ENCODE measurements at regions not wholly inside any gene's neighbourhood (a gene's known extent, or its start where the extent isn't known, plus 50 kb on each side); places are given as distances from the start of the nearest gene placed in this dataset.

GRCh38 chr14:97024300-97024699 is 227.1 kb downstream of the VRK1 start:
- Mint-ChIP-seq H3K4me1 (peaks cover 6% of the 10 kb centered on the region), H3K27ac (no peak overlapping the region), H3K9me3 (no peaks in the 10 kb centered on the region), H3K27me3 (no peaks in the 10 kb centered on the region), H3K36me3 (ENCODE audit: low read depth) (no peaks in the 10 kb centered on the region), H3K4me3 (no peak overlapping the region)
- DNase-seq, result no peak
- ChIA-PET CTCF (no interaction called here), POLR2A (no interaction called here)

GRCh38 chr14:97025722-97026121 is 228.5 kb downstream of the VRK1 start:
- H3K27me3 Mint-ChIP-seq, result no peaks in the 10 kb centered on the region
- H3K4me3 Mint-ChIP-seq, result no peak overlapping the region
- peaks cover 6% of the 10 kb centered on the region for H3K4me1 Mint-ChIP-seq
- DNase-seq, result no peak
- H3K36me3 Mint-ChIP-seq (ENCODE audit: low read depth), result no peaks in the 10 kb centered on the region
- no peak overlapping the region for H3K27ac Mint-ChIP-seq
- POLR2A ChIA-PET, result no interaction called here
- CTCF ChIA-PET, result no interaction called here
- H3K9me3 Mint-ChIP-seq, result no peaks in the 10 kb centered on the region

- H3K9me3 Mint-ChIP-seq, result peaks cover 3% of the 10 kb centered on the region
- H3K4me3 Mint-ChIP-seq, result no peak overlapping the region
- peaks cover 1% of the 10 kb centered on the region for H3K4me1 Mint-ChIP-seq
- no peak for DNase-seq
- H3K27me3 Mint-ChIP-seq, result peaks cover 12% of the 10 kb centered on the region
- no peaks in the 10 kb centered on the region for H3K36me3 Mint-ChIP-seq (ENCODE audit: low read depth)
- ChIA-PET POLR2A (no interaction called here), CTCF (no interaction called here)
- H3K27ac Mint-ChIP-seq, result no peak overlapping the region
Measured at GRCh38 chr14:97027256-97027999, 230.2 kb downstream of the VRK1 start.

- Mint-ChIP-seq H3K4me1 (peaks cover 3% of the 10 kb centered on the region), H3K4me3 (no peak overlapping the region), H3K27ac (no peak overlapping the region), H3K9me3 (peaks cover 3% of the 10 kb centered on the region), H3K36me3 (ENCODE audit: low read depth) (no peaks in the 10 kb centered on the region), H3K27me3 (peaks cover 16% of the 10 kb centered on the region)
- CTCF ChIA-PET, result no interaction called here
- no peak for DNase-seq
- POLR2A ChIA-PET, result no interaction called here
Measured at GRCh38 chr14:97028382-97028781, 231.2 kb downstream of the VRK1 start.

- CTCF ChIA-PET, result no interaction called here
- Mint-ChIP-seq H3K4me3 (no peak overlapping the region), H3K27ac (no peak overlapping the region), H3K9me3 (peaks cover 3% of the 10 kb centered on the region), H3K27me3 (peaks cover 22% of the 10 kb centered on the region), H3K4me1 (peaks cover 3% of the 10 kb centered on the region), H3K36me3 (ENCODE audit: low read depth) (no peaks in the 10 kb centered on the region)
- DNase-seq, result no peak
- POLR2A ChIA-PET, result no interaction called here
Measured at GRCh38 chr14:97029800-97030199, 232.6 kb downstream of the VRK1 start.

- no peak overlapping the region for H3K27ac Mint-ChIP-seq
- no peaks in the 10 kb centered on the region for H3K36me3 Mint-ChIP-seq (ENCODE audit: low read depth)
- ChIA-PET POLR2A (no interaction called here), CTCF (no interaction called here)
- no peak overlapping the region for H3K4me3 Mint-ChIP-seq
- peaks cover 3% of the 10 kb centered on the region for H3K4me1 Mint-ChIP-seq
- DNase-seq, result no peak
- H3K27me3 Mint-ChIP-seq, result peaks cover 28% of the 10 kb centered on the region
- H3K9me3 Mint-ChIP-seq, result peaks cover 3% of the 10 kb centered on the region
Measured at GRCh38 chr14:97031530-97031929, 234.3 kb downstream of the VRK1 start.

- Mint-ChIP-seq H3K27me3 (peaks cover 36% of the 10 kb centered on the region), H3K27ac (no peak overlapping the region), H3K36me3 (ENCODE audit: low read depth) (no peaks in the 10 kb centered on the region), H3K4me3 (no peak overlapping the region), H3K4me1 (peaks cover 3% of the 10 kb centered on the region), H3K9me3 (peaks cover 3% of the 10 kb centered on the region)
- no peak for DNase-seq
- ChIA-PET POLR2A (no interaction called here), CTCF (no interaction called here)
Measured at GRCh38 chr14:97033556-97034081, 236.4 kb downstream of the VRK1 start.

GRCh38 chr14:97036086-97036852 is 239.1 kb downstream of the VRK1 start:
- POLR2A ChIA-PET, result no interaction called here
- CTCF ChIA-PET, result no interaction called here
- DNase-seq, result no peak
- Mint-ChIP-seq H3K27ac (no peak overlapping the region), H3K27me3 (peaks cover 34% of the 10 kb centered on the region), H3K4me3 (no peak overlapping the region), H3K9me3 (peaks cover 9% of the 10 kb centered on the region), H3K4me1 (peaks cover 3% of the 10 kb centered on the region), H3K36me3 (ENCODE audit: low read depth) (no peaks in the 10 kb centered on the region)

- Mint-ChIP-seq H3K4me3 (no peak overlapping the region), H3K36me3 (ENCODE audit: low read depth) (no peaks in the 10 kb centered on the region), H3K27me3 (peaks cover 17% of the 10 kb centered on the region), H3K4me1 (no peaks in the 10 kb centered on the region), H3K27ac (no peak overlapping the region), H3K9me3 (peaks cover 5% of the 10 kb centered on the region)
- ChIA-PET CTCF (no interaction called here), POLR2A (no interaction called here)
- no peak for DNase-seq
Measured at GRCh38 chr14:97039717-97040363, 242.7 kb downstream of the VRK1 start.

GRCh38 chr14:97046967-97047366 is 249.8 kb downstream of the VRK1 start:
- H3K4me3 Mint-ChIP-seq, result no peak overlapping the region
- ChIA-PET CTCF (no interaction called here), POLR2A (no interaction called here)
- H3K9me3 Mint-ChIP-seq, result no peaks in the 10 kb centered on the region
- H3K27me3 Mint-ChIP-seq, result peaks cover 3% of the 10 kb centered on the region
- H3K27ac Mint-ChIP-seq, result no peak overlapping the region
- H3K4me1 Mint-ChIP-seq, result no peaks in the 10 kb centered on the region
- H3K36me3 Mint-ChIP-seq (ENCODE audit: low read depth), result no peaks in the 10 kb centered on the region
- no peak for DNase-seq

- Mint-ChIP-seq H3K27ac (no peak overlapping the region), H3K36me3 (ENCODE audit: low read depth) (no peaks in the 10 kb centered on the region), H3K4me1 (no peaks in the 10 kb centered on the region), H3K4me3 (no peak overlapping the region), H3K27me3 (no peaks in the 10 kb centered on the region), H3K9me3 (no peaks in the 10 kb centered on the region)
- ChIA-PET CTCF (no interaction called here), POLR2A (no interaction called here)
- no peak for DNase-seq
Measured at GRCh38 chr14:97052001-97052400, 254.8 kb downstream of the VRK1 start.

- Mint-ChIP-seq H3K4me3 (no peak overlapping the region), H3K4me1 (no peaks in the 10 kb centered on the region), H3K27ac (no peak overlapping the region), H3K36me3 (ENCODE audit: low read depth) (no peaks in the 10 kb centered on the region), H3K27me3 (no peaks in the 10 kb centered on the region), H3K9me3 (no peaks in the 10 kb centered on the region)
- DNase-seq, result no peak
- ChIA-PET POLR2A (no interaction called here), CTCF (no interaction called here)
Measured at GRCh38 chr14:97053941-97054340, 256.8 kb downstream of the VRK1 start.

GRCh38 chr14:97055355-97055754 is 258.2 kb downstream of the VRK1 start:
- ChIA-PET POLR2A (no interaction called here), CTCF (interaction anchor here (0.6 kb wide), 1 partner anchor 315 kb away, joined by 4 read pairs; no protein-coding TSS in a partner anchor)
- no peaks in the 10 kb centered on the region for H3K36me3 Mint-ChIP-seq (ENCODE audit: low read depth)
- DNase-seq, result no peak
- H3K4me1 Mint-ChIP-seq, result no peaks in the 10 kb centered on the region
- H3K27ac Mint-ChIP-seq, result no peak overlapping the region
- no peak overlapping the region for H3K4me3 Mint-ChIP-seq
- no peaks in the 10 kb centered on the region for H3K9me3 Mint-ChIP-seq
- H3K27me3 Mint-ChIP-seq, result no peaks in the 10 kb centered on the region
